Common myeloid progenitor, CD34-positive (primary cell): ENCODE measurements at regions not wholly inside any gene's neighbourhood (a gene's known extent, or its start where the extent isn't known, plus 50 kb on each side); places are given as distances from the start of the nearest gene placed in this dataset.
"Not testable (repeated sequence)": the region's sequence is repeated elsewhere in the genome, so short reads cannot be mapped to it uniquely, and the experiment has no call there.

Source experiments
- CTCF ChIA-PET: fragments of 350-600 bp; sonication (Branson Sonifier 250); formaldehyde crosslinking; loops from one replicate; lab custom pipeline; 2021; ENCODE audit warnings: antibody characterized with exemption; lab: Charles Lee
- POLR2A ChIA-PET: fragments of 350-600 bp; sonication (Branson Sonifier 250); formaldehyde crosslinking; loops from one replicate; lab custom pipeline; 2021; ENCODE audit warnings: antibody characterized with exemption; lab: Charles Lee
- DNase-seq, 3 donors: peaks; one replicate each; pipeline versions ENCODE4 v3.0.0 to v3.0.0-alpha.2; 2013
- H3K27ac ChIP-seq, 2 experiments: 1 replicate in 1 of 2; 2 replicates in 1 of 2; pipeline ENCODE4 v1.7.0; 2013; ENCODE audit warnings: inconsistent platforms in 2 of 2, low read length in 2 of 2, mild to moderate bottlenecking in 2 of 2, low read depth in 1 of 2, moderate library complexity in 1 of 2; ENCODE audit not compliant: severe bottlenecking in 2 of 2, insufficient read depth in 1 of 2, poor library complexity in 1 of 2
- H3K27me3 ChIP-seq, 5 experiments: replicated peaks in 2 of 5; 1 replicate in 3 of 5; 2 replicates in 2 of 5; pipeline versions ENCODE4 v1.6.1 to v1.7.0; 2013; ENCODE audit warnings: low read length in 4 of 5, mild to moderate bottlenecking in 2 of 5, moderate library complexity in 2 of 5, inconsistent platforms in 1 of 5; ENCODE audit not compliant: insufficient read depth in 5 of 5, control insufficient read depth in 4 of 5
- H3K36me3 ChIP-seq, 4 experiments: 1 replicate in 2 of 4; 2 replicates in 2 of 4; pipeline versions ENCODE4 v1.6.1 to v1.7.0; 2013; ENCODE audit warnings: low read length in 3 of 4, control low read depth in 1 of 4, mild to moderate bottlenecking in 1 of 4; ENCODE audit not compliant: control insufficient read depth in 4 of 4, insufficient read depth in 4 of 4
- H3K4me1 ChIP-seq, 4 experiments: 1 replicate in 3 of 4; 2 replicates in 1 of 4; pipeline versions ENCODE4 v1.6.1 to v1.7.1; 2013; ENCODE audit warnings: low read length in 3 of 4, mild to moderate bottlenecking in 3 of 4, control low read depth in 1 of 4, inconsistent platforms in 1 of 4, moderate library complexity in 1 of 4; ENCODE audit not compliant: control insufficient read depth in 4 of 4, insufficient read depth in 4 of 4; ENCODE audit errors: control extremely low read depth in 1 of 4
- H3K4me3 ChIP-seq, 7 experiments: 1 replicate in 4 of 7; 2 replicates in 3 of 7; pipeline versions ENCODE4 v1.5.1 to v1.7.0; 2013; ENCODE audit warnings: mild to moderate bottlenecking in 7 of 7, low read length in 6 of 7, moderate library complexity in 6 of 7, inconsistent platforms in 2 of 7, low read depth in 2 of 7, control low read depth in 1 of 7; ENCODE audit not compliant: insufficient read depth in 4 of 7, control insufficient read depth in 1 of 7; ENCODE audit errors: extremely low read depth in 1 of 7
- H3K9me3 ChIP-seq, 5 experiments: 1 replicate in 4 of 5; 2 replicates in 1 of 5; pipeline versions ENCODE4 v1.6.1 to v1.7.1; 2013; ENCODE audit warnings: low read length in 4 of 5, mild to moderate bottlenecking in 2 of 5, inconsistent platforms in 1 of 5, low read depth in 1 of 5, moderate library complexity in 1 of 5; ENCODE audit not compliant: control insufficient read depth in 4 of 5, insufficient read depth in 2 of 5; ENCODE audit errors: control extremely low read depth in 1 of 5
- WGBS: methylation state at CpG from one replicate; pipeline ENCODE4 v1.1.5; 2013; ENCODE audit not compliant: insufficient coverage; 5-methylcytosine and 5-hydroxymethylcytosine counted together

DNA sequence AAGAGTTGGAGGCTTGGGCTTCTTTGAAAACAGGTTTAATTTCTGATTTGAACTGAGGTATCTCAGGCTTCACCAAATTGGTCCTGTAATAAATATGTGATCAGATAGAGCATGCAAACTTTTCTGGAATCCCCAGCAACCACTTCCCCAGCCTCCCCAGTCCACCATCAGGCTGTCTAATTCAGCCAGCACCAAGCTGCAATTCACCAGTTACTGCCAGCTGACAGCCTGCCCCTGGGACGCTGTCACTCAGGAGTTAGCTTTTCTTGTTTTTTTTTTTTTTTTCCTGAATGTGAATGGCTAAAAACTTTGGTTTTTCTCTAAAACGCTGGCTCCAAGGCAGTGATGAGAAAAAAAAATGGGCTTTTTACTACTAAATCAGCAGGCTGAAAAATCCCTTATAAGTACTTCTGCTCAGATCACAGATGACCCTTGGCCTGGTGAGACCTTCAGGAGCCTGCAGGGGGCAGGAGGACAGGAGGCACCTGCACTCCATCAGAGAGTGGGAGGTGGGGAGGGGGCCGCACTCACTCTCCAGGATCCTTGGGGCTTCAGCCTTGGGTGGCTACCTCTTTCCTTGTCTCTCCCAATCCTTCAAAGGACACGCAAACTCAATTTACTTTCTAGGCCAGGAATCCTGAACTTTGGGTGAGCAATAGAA lies 349.4 kb downstream of the GATA3 start:
- CTCF ChIA-PET: interaction anchor here (1.0 to 2.3 kb wide), 3 partner anchors 18 to 40 kb away, joined by 3 to 7 read pairs (median 6); no protein-coding TSS in a partner anchor
- peak overlapping the region; percentile 89 to 94 for H3K27ac ChIP-seq
- H3K27me3 ChIP-seq: no peaks in the 10 kb centered on the region
- H3K4me3 ChIP-seq: peak overlapping the region in 5 of 7 experiments; percentile 21 to 65 (median 46)
- 71% methylated on average over 2 of the region's 4 CpGs for WGBS
- H3K36me3 ChIP-seq: no peaks in the 10 kb centered on the region
- POLR2A ChIA-PET: no interaction called here
- peaks cover 9 to 60% (median 43%) of the 10 kb centered on the region in 4 experiments for H3K4me1 ChIP-seq
- peak; percentile 18 to 39 (median 22) for DNase-seq
- no peaks in the 10 kb centered on the region for H3K9me3 ChIP-seq

DNA sequence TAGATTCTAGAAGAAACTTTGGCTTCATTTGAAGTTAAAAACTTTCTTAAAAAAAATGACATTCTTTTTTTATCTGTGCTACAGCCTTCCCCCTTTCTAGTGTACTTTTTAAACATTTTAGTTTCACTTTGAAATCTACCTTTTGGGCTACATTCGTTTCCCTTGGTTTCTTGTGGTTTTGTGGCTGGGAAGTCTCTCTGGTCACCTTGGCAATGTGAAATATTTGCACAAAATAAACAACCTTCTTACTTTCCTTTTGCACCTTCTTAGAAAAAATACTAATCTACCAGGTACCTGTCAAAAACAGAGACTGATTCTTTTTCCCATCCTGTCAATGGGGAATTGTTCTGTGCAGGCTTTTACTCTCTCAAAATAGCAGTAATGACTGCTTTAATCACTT lies 350.2 kb downstream of the GATA3 start:
- Histone ChIP-seq H3K27me3 (no peaks in the 10 kb centered on the region), H3K4me3 (peak overlapping the region in 5 of 7 experiments; percentile 21 to 65 (median 46)), H3K27ac (peak overlapping the region; percentile 89 to 94), H3K9me3 (no peaks in the 10 kb centered on the region), H3K4me1 (peaks cover 9 to 60% (median 43%) of the 10 kb centered on the region in 4 experiments), H3K36me3 (no peaks in the 10 kb centered on the region)
- 0% methylated on average over 1 of the region's 1 CpG for WGBS
- DNase-seq: peak; percentile 83 to 95 (median 94)
- ChIA-PET CTCF (interaction anchor here (1.0 kb wide), 1 partner anchor 26 kb away, joined by 3 read pairs; no protein-coding TSS in a partner anchor), POLR2A (no interaction called here)

- no peaks in the 10 kb centered on the region for H3K9me3 ChIP-seq
- no peaks in the 10 kb centered on the region for H3K27me3 ChIP-seq
- POLR2A ChIA-PET: no interaction called here
- peaks cover 9 to 53% (median 39%) of the 10 kb centered on the region in 4 experiments for H3K4me1 ChIP-seq
- no peak for DNase-seq
- peak overlapping the region; percentile 89 to 94 for H3K27ac ChIP-seq
- CTCF ChIA-PET: no interaction called here
- no CpG with 5 or more reads among the region's 6 CpGs for WGBS
- H3K36me3 ChIP-seq: no peaks in the 10 kb centered on the region
- H3K4me3 ChIP-seq: no peak overlapping the region
These were observed 351.1 kb downstream of the GATA3 start for GRCh38 chr10:8405596-8405995.

DNA sequence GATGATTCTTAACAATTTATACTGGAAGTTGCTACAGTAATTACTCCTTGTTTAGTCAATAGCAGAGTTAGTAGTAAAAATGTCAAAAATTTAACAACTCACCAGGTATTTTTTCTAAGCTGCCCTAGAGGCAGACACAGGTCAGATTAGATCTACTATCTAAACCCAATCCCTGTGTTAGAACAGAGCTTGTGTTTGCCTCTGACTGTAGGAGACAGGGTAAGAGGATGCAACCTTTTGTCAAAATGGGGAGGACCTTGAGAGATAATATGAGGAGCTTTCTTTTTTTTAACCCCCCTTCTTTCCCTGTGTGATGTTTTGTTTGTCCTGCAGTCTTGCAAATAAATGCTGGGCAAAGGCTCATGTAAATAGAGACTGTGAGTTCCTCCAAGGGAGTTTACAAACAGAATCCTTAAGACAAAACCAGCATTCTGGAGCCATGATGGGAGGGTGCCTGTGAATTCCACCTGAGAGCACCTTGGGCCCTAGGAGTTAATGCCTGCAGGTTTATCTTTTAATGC lies 353.1 kb downstream of the GATA3 start:
- Histone ChIP-seq H3K36me3 (no peaks in the 10 kb centered on the region), H3K27ac (no peak overlapping the region), H3K9me3 (no peaks in the 10 kb centered on the region), H3K4me3 (no peak overlapping the region), H3K4me1 (peaks cover 6 to 34% (median 23%) of the 10 kb centered on the region in 4 experiments), H3K27me3 (peaks cover 0 to under 1% (median 0%) of the 10 kb centered on the region in 5 experiments)
- ChIA-PET POLR2A (no interaction called here), CTCF (no interaction called here)
- DNase-seq: no peak

GRCh38 chr10:8410506-8410905 lies 356.0 kb downstream of the GATA3 start:
- ChIA-PET POLR2A (no interaction called here), CTCF (no interaction called here)
- WGBS: 85% methylated on average over 3 of the region's 3 CpGs
- no peak overlapping the region for H3K27ac ChIP-seq
- peaks cover 0 to 2% (median 0%) of the 10 kb centered on the region in 5 experiments for H3K27me3 ChIP-seq
- no peak overlapping the region for H3K4me3 ChIP-seq
- H3K36me3 ChIP-seq: no peaks in the 10 kb centered on the region
- DNase-seq: no peak
- peaks cover 0 to 5% (median 0%) of the 10 kb centered on the region in 4 experiments for H3K4me1 ChIP-seq
- H3K9me3 ChIP-seq: no peaks in the 10 kb centered on the region

GRCh38 chr10:8412541-8412940 lies 358.1 kb downstream of the GATA3 start:
- no peak for DNase-seq
- WGBS: 100% methylated on average over 5 of the region's 6 CpGs
- H3K27ac ChIP-seq: no peak overlapping the region
- POLR2A ChIA-PET: no interaction called here
- H3K4me3 ChIP-seq: no peak overlapping the region
- no peaks in the 10 kb centered on the region for H3K9me3 ChIP-seq
- peaks cover 0 to 2% (median 0%) of the 10 kb centered on the region in 5 experiments for H3K27me3 ChIP-seq
- peaks cover 0 to 2% (median 0%) of the 10 kb centered on the region in 4 experiments for H3K4me1 ChIP-seq
- CTCF ChIA-PET: interaction anchor here (1.4 kb wide), 1 partner anchor 58 kb away, joined by 3 read pairs; no protein-coding TSS in a partner anchor
- no peaks in the 10 kb centered on the region for H3K36me3 ChIP-seq

DNA sequence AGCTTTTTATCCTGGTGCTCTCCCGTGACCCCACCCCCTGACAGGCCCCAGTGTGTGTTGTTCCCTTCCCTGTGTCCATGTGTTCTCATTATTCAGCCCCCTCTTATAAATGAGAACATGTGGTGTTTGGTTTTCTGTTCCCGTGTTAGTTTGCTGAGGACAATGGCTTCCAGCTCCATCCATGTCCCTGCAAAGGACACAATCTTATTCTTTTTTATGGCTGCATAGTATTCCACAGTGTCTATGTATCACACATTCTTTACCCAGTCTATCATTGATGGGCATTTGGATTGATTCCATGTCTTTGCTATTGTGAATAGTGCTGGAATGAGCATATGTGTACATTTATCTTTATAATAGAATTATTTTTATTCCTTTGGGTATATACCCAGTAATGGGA lies 360.5 kb downstream of the GATA3 start:
- H3K4me1 ChIP-seq, DNase-seq, H3K9me3 ChIP-seq, POLR2A ChIA-PET, H3K27ac ChIP-seq, H3K36me3 ChIP-seq, H3K27me3 ChIP-seq, H3K4me3 ChIP-seq: not testable (repeated sequence)
- no CpG with 5 or more reads among the region's 2 CpGs for WGBS
- CTCF ChIA-PET: interaction anchor here (1.1 kb wide), 1 partner anchor 20 kb away, joined by 3 read pairs; no protein-coding TSS in a partner anchor
